Neural cell (in vitro differentiated cells): ENCODE measurements at regions not wholly inside any gene's neighbourhood (a gene's known extent, or its start where the extent isn't known, plus 50 kb on each side); places are given as distances from the start of the nearest gene placed in this dataset.

Experiments
- H2AFZ ChIP-seq: fragments of 200-600, 300-800 bp; sonication (generic), shearing (Covaris generic); 2 replicates; pipeline ENCODE4 v1.6.0; 2014; ENCODE audit warnings: low read depth, mild to moderate bottlenecking, antibody characterized with exemption, low read length, moderate library complexity
- H3F3A ChIP-seq: fragments of 200-600 bp; shearing (Covaris generic); 2 replicates; pipeline ENCODE4 v1.6.1; 2016; ENCODE audit warnings: mild to moderate bottlenecking, moderate library complexity, mixed read lengths, antibody characterized with exemption, low read length; ENCODE audit not compliant: insufficient read depth, poor library complexity, severe bottlenecking
- H3K27ac ChIP-seq: fragments of 200-600, 300-800 bp; sonication (generic), shearing (Covaris generic); 2 replicates; pipeline ENCODE4 v1.5.1; 2014; ENCODE audit warnings: mild to moderate bottlenecking, low read length, moderate library complexity
- H3K27me3 ChIP-seq: fragments of 300-800, 200-600 bp; sonication (generic), shearing (Covaris generic); 2 replicates; pipeline ENCODE4 v1.6.0; 2014; ENCODE audit warnings: mild to moderate bottlenecking, low read depth, low read length, moderate library complexity; ENCODE audit not compliant: insufficient read depth
- H3K36me3 ChIP-seq: fragments of 300-800, 200-600 bp; sonication (generic), shearing (Covaris generic); 2 replicates; pipeline ENCODE4 v1.5.1; 2014; ENCODE audit warnings: mild to moderate bottlenecking, antibody characterized with exemption, low read length, moderate library complexity; ENCODE audit not compliant: insufficient read depth
- H3K4me2 ChIP-seq: fragments of 300-800, 200-600 bp; sonication (generic), shearing (Covaris generic); 2 replicates; pipeline ENCODE4 v1.6.0; 2014; ENCODE audit warnings: mild to moderate bottlenecking, low read length
- H3K4me3 ChIP-seq: fragments of 300-800, 200-600 bp; sonication (generic), shearing (Covaris generic); 2 replicates; pipeline ENCODE4 v1.5.1; 2014; ENCODE audit warnings: mild to moderate bottlenecking, low read length, moderate library complexity
- H3K79me2 ChIP-seq: fragments of 200-600 bp; shearing (Covaris generic); replicated peaks from 2 replicates; pipeline ENCODE4 v1.6.0; 2014; ENCODE audit warnings: mild to moderate bottlenecking, low read length, moderate library complexity; ENCODE audit not compliant: insufficient read depth
- H3K9ac ChIP-seq: fragments of 300-800, 200-600 bp; sonication (generic), shearing (Covaris generic); 2 replicates; pipeline ENCODE4 v1.6.1; 2016; ENCODE audit warnings: mild to moderate bottlenecking, low read length, mixed read lengths
- H3K9me2 ChIP-seq: fragments of 200-600 bp; shearing (Covaris generic); 2 replicates; pipeline ENCODE4 v1.6.1; 2016; ENCODE audit warnings: mild to moderate bottlenecking, low read length, mixed read lengths; ENCODE audit not compliant: insufficient read depth
- H3K9me3 ChIP-seq: fragments of 200-600, 300-800 bp; sonication (generic), shearing (Covaris generic); 2 replicates; pipeline ENCODE4 v1.6.1; 2016; ENCODE audit warnings: mild to moderate bottlenecking, mixed run types, low read length, moderate library complexity, mixed read lengths
- H4K20me1 ChIP-seq: fragments of 200-600 bp; shearing (Covaris generic); 2 replicates; pipeline ENCODE4 v1.6.1; 2016; ENCODE audit warnings: mild to moderate bottlenecking, mixed run types; ENCODE audit not compliant: insufficient read depth
- CTCF ChIP-seq: fragments of 450-650 bp; IDR thresholded peaks from 2 replicates; pipeline ENCODE4 v1.5.1; 2014; ENCODE audit warnings: antibody characterized with exemption, mild to moderate bottlenecking, moderate library complexity; ENCODE audit not compliant: poor library complexity, severe bottlenecking
- EP300 ChIP-seq: fragments of 450-650 bp; conservative IDR thresholded peaks from 2 replicates; pipeline ENCODE4 v1.6.1; 2014; ENCODE audit warnings: antibody characterized with exemption, mild to moderate bottlenecking, moderate library complexity; ENCODE audit not compliant: poor library complexity, severe bottlenecking
- EZH2 ChIP-seq: fragments of 200-600, 300-800 bp; shearing (Covaris generic), sonication (generic); IDR thresholded peaks from 2 replicates; pipeline ENCODE4 v1.6.1; 2014; ENCODE audit warnings: antibody characterized with exemption, low read length, borderline replicate concordance, mild to moderate bottlenecking; ENCODE audit not compliant: insufficient read depth, poor library complexity, severe bottlenecking
- MXI1 ChIP-seq: fragments of 450-650 bp; conservative IDR thresholded peaks from 2 replicates; pipeline ENCODE4 v1.6.1; 2014; ENCODE audit warnings: antibody characterized with exemption, mild to moderate bottlenecking; ENCODE audit not compliant: poor library complexity, severe bottlenecking
- POLR2AphosphoS5 ChIP-seq: IDR thresholded peaks from 2 replicates; pipeline ENCODE4 v1.6.1; 2012
- RAD21 ChIP-seq: fragments of 450-650 bp; conservative IDR thresholded peaks from 2 replicates; pipeline ENCODE4 v1.6.1; 2014; ENCODE audit warnings: antibody characterized with exemption, mild to moderate bottlenecking, moderate library complexity
- SMC3 ChIP-seq: fragments of 450-650 bp; conservative IDR thresholded peaks from 2 replicates; pipeline ENCODE4 v1.6.1; 2014; ENCODE audit warnings: antibody characterized with exemption, mild to moderate bottlenecking, moderate library complexity; ENCODE audit not compliant: poor library complexity
- TAF1 ChIP-seq: IDR thresholded peaks from 2 replicates; pipeline ENCODE4 v1.6.1; 2012; ENCODE audit warnings: low read depth
- TF ChIP-seq, protein P1 (sequence below): IDR thresholded peaks from 2 replicates; pipeline ENCODE4 v1.6.1; 2012; ENCODE audit warnings: borderline replicate concordance

- no peak for TF ChIP-seq CTCF
Measured at GRCh38 chr4:59666645-59667044, 1533.5 kb upstream of the ADGRL3 start (continued).

GRCh38 chr4:59671037-59671436 lies 1529.1 kb upstream of the ADGRL3 start:
- H3K4me2 ChIP-seq = no peak overlapping the region

More at GRCh38 chr4:59671037-59671436, 1529.1 kb upstream of the ADGRL3 start:
- Histone ChIP-seq H3K4me3 (no peak overlapping the region), H3K27ac (no peak overlapping the region), H3K79me2 (no peaks in the 10 kb centered on the region), H3K36me3 (no peaks in the 10 kb centered on the region), H3K9me3 (no peaks in the 10 kb centered on the region), H3K9me2 (no peaks in the 10 kb centered on the region), H4K20me1 (no peaks in the 10 kb centered on the region), H3K27me3 (no peaks in the 10 kb centered on the region), H3K9ac (no peak overlapping the region), H2AFZ (no peak overlapping the region), H3F3A (no peaks in the 10 kb centered on the region)
- TF ChIP-seq MXI1 (no peak), POLR2AphosphoS5 (no peak), SMC3 (no peak), CTCF (no peak), TAF1 (no peak), EP300 (no peak), RAD21 (no peak), EZH2 (no peak)
- TF ChIP-seq, protein P1, sequence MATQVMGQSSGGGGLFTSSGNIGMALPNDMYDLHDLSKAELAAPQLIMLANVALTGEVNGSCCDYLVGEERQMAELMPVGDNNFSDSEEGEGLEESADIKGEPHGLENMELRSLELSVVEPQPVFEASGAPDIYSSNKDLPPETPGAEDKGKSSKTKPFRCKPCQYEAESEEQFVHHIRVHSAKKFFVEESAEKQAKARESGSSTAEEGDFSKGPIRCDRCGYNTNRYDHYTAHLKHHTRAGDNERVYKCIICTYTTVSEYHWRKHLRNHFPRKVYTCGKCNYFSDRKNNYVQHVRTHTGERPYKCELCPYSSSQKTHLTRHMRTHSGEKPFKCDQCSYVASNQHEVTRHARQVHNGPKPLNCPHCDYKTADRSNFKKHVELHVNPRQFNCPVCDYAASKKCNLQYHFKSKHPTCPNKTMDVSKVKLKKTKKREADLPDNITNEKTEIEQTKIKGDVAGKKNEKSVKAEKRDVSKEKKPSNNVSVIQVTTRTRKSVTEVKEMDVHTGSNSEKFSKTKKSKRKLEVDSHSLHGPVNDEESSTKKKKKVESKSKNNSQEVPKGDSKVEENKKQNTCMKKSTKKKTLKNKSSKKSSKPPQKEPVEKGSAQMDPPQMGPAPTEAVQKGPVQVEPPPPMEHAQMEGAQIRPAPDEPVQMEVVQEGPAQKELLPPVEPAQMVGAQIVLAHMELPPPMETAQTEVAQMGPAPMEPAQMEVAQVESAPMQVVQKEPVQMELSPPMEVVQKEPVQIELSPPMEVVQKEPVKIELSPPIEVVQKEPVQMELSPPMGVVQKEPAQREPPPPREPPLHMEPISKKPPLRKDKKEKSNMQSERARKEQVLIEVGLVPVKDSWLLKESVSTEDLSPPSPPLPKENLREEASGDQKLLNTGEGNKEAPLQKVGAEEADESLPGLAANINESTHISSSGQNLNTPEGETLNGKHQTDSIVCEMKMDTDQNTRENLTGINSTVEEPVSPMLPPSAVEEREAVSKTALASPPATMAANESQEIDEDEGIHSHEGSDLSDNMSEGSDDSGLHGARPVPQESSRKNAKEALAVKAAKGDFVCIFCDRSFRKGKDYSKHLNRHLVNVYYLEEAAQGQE = no peak
